Colonic mucosa (tissue), 4 donors: ENCODE measurements at regions not wholly inside any gene's neighbourhood (a gene's known extent, or its start where the extent isn't known, plus 50 kb on each side); places are given as distances from the start of the nearest gene placed in this dataset.

Experiments used
- DNase-seq: peaks from one replicate; pipeline ENCODE4 v3.0.0-alpha.2; 2020
- H3K27ac ChIP-seq: fragments of 200-600 bp; one replicate; pipeline ENCODE4 v1.8.0; 2021
- H3K27me3 ChIP-seq: fragments of 200-600 bp; one replicate; pipeline ENCODE4 v1.8.0; 2021
- H3K36me3 ChIP-seq: fragments of 200-600 bp; one replicate; pipeline ENCODE4 v1.8.0; 2021
- H3K4me1 ChIP-seq: fragments of 200-600 bp; one replicate; pipeline ENCODE4 v1.8.0; 2021; ENCODE audit warnings: mild to moderate bottlenecking
- H3K4me3 ChIP-seq: fragments of 200-600 bp; one replicate; pipeline ENCODE4 v1.8.0; 2021
- H3K9ac ChIP-seq, 2 donors: one replicate each; pipeline ENCODE4 v1.7.0; 2013; ENCODE audit warnings: control low read depth in 2 of 2, low read depth in 2 of 2, low read length in 2 of 2
- H3K9me3 ChIP-seq: fragments of 200-600 bp; one replicate; pipeline ENCODE4 v1.8.0; 2021
- intact Hi-C: fragments of 100-400 bp; cut with DNase I; formaldehyde crosslinking; loops from one replicate; pipeline ENCODE4 v1.14.1; 2022
- TF ChIP-seq, protein P1 (sequence below): fragments of 200-600 bp; IDR thresholded peaks from one replicate; pipeline ENCODE4 v1.8.0; 2022; ENCODE audit warnings: antibody characterized with exemption, mild to moderate bottlenecking
- donor health status: healthy.
- donor health status: DM: no; HTN: no; CAD: no.
- donor health status: DM: no; HTN: no; CAD: no.

DNA sequence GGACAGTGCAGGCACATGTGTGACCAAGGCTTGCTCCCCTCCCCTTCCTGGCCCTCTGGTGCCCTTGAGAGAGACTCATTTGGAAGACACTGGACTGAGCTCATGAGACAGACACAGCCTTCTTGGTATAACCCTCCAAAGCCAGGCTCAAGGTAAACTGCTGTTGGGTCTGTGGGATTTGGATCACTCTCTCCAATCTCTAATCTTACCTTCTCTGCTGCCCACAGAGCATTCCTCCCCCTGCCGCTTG lies 105.0 kb upstream of the MAMLD1 start:
- Histone ChIP-seq H3K4me3 (no peak overlapping the region), H3K27ac (no peak overlapping the region), H3K9ac (no peak overlapping the region), H3K9me3 (no peaks in the 10 kb centered on the region), H3K36me3 (no peaks in the 10 kb centered on the region), H3K4me1 (no peaks in the 10 kb centered on the region), H3K27me3 (peaks cover 3% of the 10 kb centered on the region)
- TF ChIP-seq, protein P1, sequence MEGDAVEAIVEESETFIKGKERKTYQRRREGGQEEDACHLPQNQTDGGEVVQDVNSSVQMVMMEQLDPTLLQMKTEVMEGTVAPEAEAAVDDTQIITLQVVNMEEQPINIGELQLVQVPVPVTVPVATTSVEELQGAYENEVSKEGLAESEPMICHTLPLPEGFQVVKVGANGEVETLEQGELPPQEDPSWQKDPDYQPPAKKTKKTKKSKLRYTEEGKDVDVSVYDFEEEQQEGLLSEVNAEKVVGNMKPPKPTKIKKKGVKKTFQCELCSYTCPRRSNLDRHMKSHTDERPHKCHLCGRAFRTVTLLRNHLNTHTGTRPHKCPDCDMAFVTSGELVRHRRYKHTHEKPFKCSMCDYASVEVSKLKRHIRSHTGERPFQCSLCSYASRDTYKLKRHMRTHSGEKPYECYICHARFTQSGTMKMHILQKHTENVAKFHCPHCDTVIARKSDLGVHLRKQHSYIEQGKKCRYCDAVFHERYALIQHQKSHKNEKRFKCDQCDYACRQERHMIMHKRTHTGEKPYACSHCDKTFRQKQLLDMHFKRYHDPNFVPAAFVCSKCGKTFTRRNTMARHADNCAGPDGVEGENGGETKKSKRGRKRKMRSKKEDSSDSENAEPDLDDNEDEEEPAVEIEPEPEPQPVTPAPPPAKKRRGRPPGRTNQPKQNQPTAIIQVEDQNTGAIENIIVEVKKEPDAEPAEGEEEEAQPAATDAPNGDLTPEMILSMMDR: no peak
- no peak for DNase-seq
- intact Hi-C loops: no loop called here

DNA sequence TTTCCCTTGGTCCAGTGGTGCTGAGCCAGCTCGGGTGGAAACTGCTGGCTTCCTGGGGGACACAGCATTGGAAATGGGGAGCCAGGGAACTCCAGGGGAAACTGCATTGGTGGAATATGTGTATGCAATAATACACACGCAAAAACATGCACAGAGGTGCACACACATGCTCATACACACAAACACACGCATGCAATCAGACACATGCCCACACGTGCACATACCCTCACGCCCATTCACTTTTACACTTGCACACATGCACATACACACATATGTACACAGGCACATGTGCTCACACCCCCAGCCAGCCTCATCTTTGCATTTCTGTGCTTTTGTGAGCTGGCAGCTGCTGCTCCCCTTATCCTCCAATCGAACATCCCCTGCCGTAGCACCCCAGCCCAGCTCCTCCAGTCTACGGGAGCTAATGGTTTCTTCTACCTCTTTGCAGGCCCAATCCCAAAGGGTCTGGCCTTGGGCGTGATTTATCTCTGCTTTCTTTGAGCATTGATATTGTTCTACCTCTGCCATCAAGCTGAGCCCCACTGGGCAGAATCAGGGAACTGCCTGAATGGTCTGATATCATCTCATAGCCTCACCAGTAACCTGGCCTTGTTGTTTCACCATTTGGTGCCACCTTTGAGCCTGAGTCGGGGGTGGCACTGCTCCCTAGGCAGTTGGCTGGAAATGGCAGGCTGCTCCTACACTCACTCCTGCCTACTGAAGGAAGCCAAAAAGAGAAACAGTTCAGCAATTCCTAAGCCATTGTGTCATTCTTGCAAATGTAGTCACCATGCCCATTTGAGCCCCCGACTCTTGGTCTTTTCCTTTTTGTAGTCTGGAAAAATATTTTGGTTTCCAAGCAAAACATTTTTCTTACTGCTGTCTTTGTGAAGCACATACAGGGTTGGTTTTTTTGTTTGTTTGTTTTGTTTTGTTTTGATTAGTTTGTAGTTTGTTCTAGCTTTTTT lies 104.4 kb upstream of the MAMLD1 start:
- no peak overlapping the region for H3K4me3 ChIP-seq
- TF ChIP-seq, protein P1: no peak
- H3K4me1 ChIP-seq: no peaks in the 10 kb centered on the region
- H3K27ac ChIP-seq: no peak overlapping the region
- intact Hi-C loops: no loop called here
- no peak for DNase-seq
- H3K9ac ChIP-seq: no peak overlapping the region
- no peaks in the 10 kb centered on the region for H3K36me3 ChIP-seq
- H3K27me3 ChIP-seq: peaks cover 3% of the 10 kb centered on the region
- H3K9me3 ChIP-seq: no peaks in the 10 kb centered on the region

DNA sequence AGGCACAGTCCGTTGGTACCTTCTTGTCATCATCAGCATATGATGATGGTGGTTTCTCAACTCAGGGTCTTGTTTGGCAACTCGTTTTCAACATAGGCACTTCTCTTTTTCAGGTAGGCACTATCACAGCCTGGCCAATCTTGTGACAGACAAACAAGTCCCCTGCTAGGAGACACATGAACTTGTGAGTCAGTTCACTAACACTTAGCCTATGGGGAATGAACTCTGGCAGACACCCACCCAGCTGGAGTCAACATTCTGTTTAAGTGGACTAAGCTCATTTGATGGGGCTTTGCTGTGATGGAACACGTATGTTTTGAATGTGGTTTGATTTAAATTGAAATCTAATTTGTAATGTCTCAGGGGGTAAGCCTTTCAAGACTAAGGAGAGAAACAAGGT lies 100.7 kb upstream of the MAMLD1 start:
- Histone ChIP-seq H3K4me3 (no peak overlapping the region), H3K36me3 (no peaks in the 10 kb centered on the region), H3K9ac (no peak overlapping the region), H3K4me1 (no peaks in the 10 kb centered on the region), H3K27ac (no peak overlapping the region), H3K27me3 (peaks cover 3% of the 10 kb centered on the region), H3K9me3 (no peaks in the 10 kb centered on the region)
- TF ChIP-seq, protein P1: no peak
- intact Hi-C loops: no loop called here
- no peak for DNase-seq

DNA sequence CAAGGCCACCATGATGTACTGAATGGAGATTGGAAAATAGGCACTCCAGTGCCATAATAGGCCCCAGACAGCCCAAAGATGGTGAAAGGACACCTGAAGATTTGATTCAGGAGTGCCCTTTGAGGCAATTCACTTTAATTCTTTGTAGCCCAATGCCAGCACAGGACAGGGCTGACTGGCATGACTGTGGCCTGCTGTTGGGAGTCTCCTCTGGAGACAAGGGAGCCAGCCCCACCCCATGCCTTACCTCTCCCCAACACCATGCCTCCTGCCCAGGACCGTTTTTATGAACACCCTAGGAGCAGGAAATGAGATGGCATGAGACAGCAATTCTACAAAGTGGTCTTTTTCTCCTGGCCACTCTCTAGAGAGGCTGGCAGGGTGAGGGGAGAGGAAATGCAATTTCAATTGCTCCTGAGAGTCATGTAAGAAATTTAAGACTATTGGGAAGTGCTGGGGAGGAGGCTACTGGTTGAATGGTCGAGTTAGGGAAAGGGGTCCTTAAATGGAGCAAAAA lies 94.2 kb upstream of the MAMLD1 start:
- TF ChIP-seq, protein P1: no peak
- Histone ChIP-seq H3K27me3 (no peaks in the 10 kb centered on the region), H3K9me3 (no peaks in the 10 kb centered on the region), H3K4me1 (no peaks in the 10 kb centered on the region), H3K4me3 (no peak overlapping the region), H3K36me3 (no peaks in the 10 kb centered on the region), H3K9ac (no peak overlapping the region), H3K27ac (no peak overlapping the region)
- no peak for DNase-seq
- intact Hi-C loops: no loop called here

DNA sequence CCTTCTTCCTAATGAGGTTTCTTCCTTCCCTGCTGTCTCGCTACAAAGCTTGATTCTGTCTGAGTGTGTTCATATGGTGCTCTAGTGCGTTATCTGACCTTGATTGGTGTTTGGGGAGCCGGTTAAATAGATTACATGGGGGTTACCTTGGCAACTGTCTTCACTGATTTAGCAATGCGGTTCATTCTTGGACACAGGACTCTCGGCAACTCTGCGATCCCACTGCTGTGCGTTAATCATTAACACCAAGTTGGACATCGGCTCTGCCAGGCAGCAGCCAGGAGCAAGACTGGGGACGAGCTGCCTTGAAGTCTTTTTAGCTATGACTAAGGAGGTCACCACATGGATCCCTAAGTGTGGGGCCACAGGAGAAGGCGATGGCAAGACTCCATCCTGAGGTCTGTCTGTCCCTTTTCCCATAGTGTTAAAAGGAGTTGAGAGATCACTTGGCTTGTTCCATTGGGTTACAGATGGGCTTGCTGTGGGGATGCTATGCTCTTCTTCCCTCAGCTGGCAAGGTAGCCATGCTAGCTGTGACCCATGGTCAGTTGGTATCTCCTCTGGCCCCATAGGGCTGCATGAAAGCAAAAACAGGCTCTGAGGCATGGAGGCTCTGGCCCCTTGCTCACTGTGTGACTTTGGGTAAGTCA lies 93.4 kb upstream of the MAMLD1 start:
- TF ChIP-seq, protein P1: no peak
- no peak overlapping the region for H3K9ac ChIP-seq
- H3K4me3 ChIP-seq: no peak overlapping the region
- no peaks in the 10 kb centered on the region for H3K4me1 ChIP-seq
- DNase-seq: no peak
- no peaks in the 10 kb centered on the region for H3K36me3 ChIP-seq
- intact Hi-C loops: no loop called here
- no peaks in the 10 kb centered on the region for H3K9me3 ChIP-seq
- H3K27me3 ChIP-seq: no peaks in the 10 kb centered on the region
- H3K27ac ChIP-seq: no peak overlapping the region
